B cell (primary cell): ENCODE measurements at regions not wholly inside any gene's neighbourhood (a gene's known extent, or its start where the extent isn't known, plus 50 kb on each side); places are given as distances from the start of the nearest gene placed in this dataset.
A peak's percentile ranks its signal among the peaks of the same experiment; 100 is the strongest.
"Not testable (repeated sequence)": the region's sequence is repeated elsewhere in the genome, so short reads cannot be mapped to it uniquely, and the experiment has no call there.

ENCODE experiments used
- ATAC-seq: fragments of 200-7000 bp; cut with Tn5 transposase; one replicate; pipeline ENCODE4 v1.10.0; 2021; ENCODE audit warnings: low read depth, mild to moderate bottlenecking, moderate number of reproducible peaks, moderate library complexity
- CTCF ChIA-PET: fragments of 350-600 bp; sonication (Branson Sonifier 250); formaldehyde crosslinking; loops from one replicate; lab custom pipeline; 2021; ENCODE audit warnings: antibody characterized with exemption, inconsistent platforms; lab: Charles Lee
- POLR2A ChIA-PET: fragments of 350-600 bp; sonication (Branson Sonifier 250); formaldehyde crosslinking; loops from one replicate; lab custom pipeline; 2021; ENCODE audit warnings: antibody characterized with exemption; lab: Charles Lee
- DNase-seq: peaks from one replicate; pipeline ENCODE4 v3.0.0; 2013
- H2AFZ ChIP-seq: 2 replicates; pipeline ENCODE4 v1.6.1; 2012; ENCODE audit warnings: mild to moderate bottlenecking, low read depth, low read length; ENCODE audit not compliant: insufficient read depth, poor library complexity, severe bottlenecking
- H3K27ac ChIP-seq, 2 donors: 1 replicate in 1 of 2; 2 replicates in 1 of 2; pipeline ENCODE4 v1.5.1; 2012 to 2013; ENCODE audit warnings: low read length in 2 of 2, mild to moderate bottlenecking in 2 of 2, moderate library complexity in 1 of 2
- H3K27me3 ChIP-seq, 4 experiments: fragments of 200-600 bp in 1 of 4; sonication (generic) in 1 of 4; replicated peaks in 1 of 4; 1 replicate in 2 of 4; 2 replicates in 2 of 4; pipeline versions ENCODE4 v1.6.1 to v1.7.0; 2013 to 2016; ENCODE audit warnings: low read length in 3 of 4, mild to moderate bottlenecking in 2 of 4, mixed read lengths in 1 of 4, moderate library complexity in 1 of 4; ENCODE audit not compliant: insufficient read depth in 4 of 4, control insufficient read depth in 3 of 4; ENCODE audit errors: control extremely low read depth in 1 of 4
- H3K36me3 ChIP-seq, 2 experiments: replicated peaks in 1 of 2; 1 replicate in 1 of 2; 2 replicates in 1 of 2; pipeline versions ENCODE4 v1.6.1 to v1.7.1; 2013; ENCODE audit warnings: low read length in 1 of 2; ENCODE audit not compliant: insufficient read depth in 2 of 2, control insufficient read depth in 1 of 2; ENCODE audit errors: control extremely low read depth in 1 of 2, extremely low read depth in 1 of 2
- H3K4me1 ChIP-seq, 2 donors: fragments of 200-600 bp in 1 of 2; sonication (generic) in 1 of 2; 1 replicate in 1 of 2; 2 replicates in 1 of 2; pipeline versions ENCODE4 v1.5.1 to v1.6.1; 2013 to 2017; ENCODE audit warnings: low read length in 2 of 2; ENCODE audit not compliant: control insufficient read depth in 2 of 2, insufficient read depth in 2 of 2
- H3K4me2 ChIP-seq: replicated peaks from 2 replicates; pipeline ENCODE3; 2012; ENCODE audit warnings: mild to moderate bottlenecking, low read depth, low read length; ENCODE audit not compliant: poor library complexity, severe bottlenecking
- H3K4me3 ChIP-seq, 5 experiments: fragments of 200-600 bp in 1 of 5; sonication (generic) in 1 of 5; 1 replicate in 3 of 5; 2 replicates in 2 of 5; pipeline versions ENCODE4 v1.5.1 to v1.7.0; 2011 to 2016; ENCODE audit warnings: low read length in 4 of 5, mild to moderate bottlenecking in 4 of 5, low read depth in 2 of 5, control low read depth in 1 of 5, moderate library complexity in 1 of 5; ENCODE audit not compliant: insufficient read depth in 1 of 5; ENCODE audit errors: control extremely low read depth in 1 of 5, extremely low read depth in 1 of 5
- H3K79me2 ChIP-seq: fragments of 200-600 bp; sonication (generic); one replicate; pipeline ENCODE4 v1.6.0; 2016; ENCODE audit warnings: low read length; ENCODE audit not compliant: control insufficient read depth, insufficient read depth
- H3K9ac ChIP-seq: fragments of 200-600 bp; sonication (generic); 2 replicates; pipeline ENCODE4 v1.6.1; 2017; ENCODE audit warnings: mild to moderate bottlenecking, low read length, moderate library complexity
- H3K9me3 ChIP-seq, 3 donors: one replicate each; pipeline versions ENCODE4 v1.6.1 to v1.7.1; 2013; ENCODE audit warnings: low read length in 2 of 3; ENCODE audit not compliant: control insufficient read depth in 2 of 3, insufficient read depth in 1 of 3; ENCODE audit errors: control extremely low read depth in 1 of 3
- H4K20me1 ChIP-seq: 2 replicates; pipeline ENCODE4 v1.6.0; 2012; ENCODE audit warnings: mild to moderate bottlenecking, low read length; ENCODE audit not compliant: insufficient read depth, control insufficient read depth, poor library complexity, severe bottlenecking
- H3K27ac Mint-ChIP-seq: one replicate; pipeline ENCODE4 v1.8.0; 2021; ENCODE audit warnings: mixed read lengths
- H3K27me3 Mint-ChIP-seq: one replicate; pipeline ENCODE4 v1.8.0; 2021; ENCODE audit warnings: mixed read lengths
- H3K4me1 Mint-ChIP-seq: one replicate; pipeline ENCODE4 v1.8.0; 2021; ENCODE audit warnings: mixed read lengths
- H3K4me3 Mint-ChIP-seq: one replicate; pipeline ENCODE4 v1.8.0; 2021; ENCODE audit warnings: mixed read lengths
- H3K9me3 Mint-ChIP-seq: one replicate; pipeline ENCODE4 v1.8.0; 2022; ENCODE audit warnings: mixed read lengths; ENCODE audit not compliant: insufficient read depth
- WGBS: methylation state at CpG from one replicate; pipeline ENCODE4 v1.1.5; 2013; ENCODE audit warnings: missing lambda C conversion rate; ENCODE audit not compliant: insufficient coverage; 5-methylcytosine and 5-hydroxymethylcytosine counted together
- intact Hi-C: fragments of 100-400 bp; cut with micrococcal nuclease; formaldehyde crosslinking; loops from one replicate; pipeline ENCODE4 v1.10.0; 2022
- TF ChIP-seq, protein P1 (sequence below): fragments of 200-600 bp; IDR thresholded peaks from one replicate; pipeline ENCODE4 v1.8.0; 2022; ENCODE audit warnings: antibody characterized with exemption, mild to moderate bottlenecking

DNA sequence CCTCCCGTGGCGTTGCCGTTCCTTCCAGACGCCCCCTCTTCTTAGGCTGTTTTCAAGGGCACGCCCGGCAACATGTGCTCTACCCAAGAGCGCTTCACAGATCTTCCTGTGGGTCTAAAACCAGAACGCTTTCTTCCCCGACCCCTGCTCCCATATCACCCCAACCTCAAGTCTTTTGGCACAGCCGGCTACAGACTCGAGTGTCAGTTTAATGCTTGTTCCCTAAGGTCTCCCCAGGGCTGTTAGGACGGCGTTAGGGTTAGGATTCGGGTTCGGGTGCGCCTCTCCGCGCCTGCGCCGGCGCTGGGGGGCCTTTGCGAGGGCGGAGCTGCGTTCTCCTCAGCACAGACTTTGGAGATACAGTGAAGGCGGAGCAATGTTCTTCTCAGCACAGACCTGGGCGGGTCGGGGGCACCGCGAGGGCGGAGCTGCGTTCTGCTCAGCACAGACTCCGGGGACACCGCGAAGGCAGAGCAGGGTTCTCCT, 274.7 kb downstream of the CCDC74A start:
- POLR2A ChIA-PET, result interaction anchor here (0.5 kb wide), 1 partner anchor 310 kb away, joined by 9 read pairs; the partner anchor contains the start of gene MZT2A
- peak; percentile 31 for ATAC-seq
- H3K27me3 Mint-ChIP-seq, H3K9me3 Mint-ChIP-seq, H3K4me1 ChIP-seq, H3K27ac Mint-ChIP-seq, H3K36me3 ChIP-seq, H4K20me1 ChIP-seq, H3K4me1 Mint-ChIP-seq, intact Hi-C loops, H3K9me3 ChIP-seq, H3K27ac ChIP-seq, H3K79me2 ChIP-seq, H3K27me3 ChIP-seq: not testable (repeated sequence)
- Histone ChIP-seq H3K4me3 (peak overlapping the region in 3 of 5 experiments; percentile 2 to 43 (median 33)), H2AFZ (peak overlapping the region; percentile 49), H3K9ac (peak overlapping the region; percentile 51), H3K4me2 (peak overlapping the region; percentile 33)
- CTCF ChIA-PET, result interaction anchor here (0.7 to 2.2 kb wide), 6 partner anchors 111 to 649 kb away, joined by 3 to 19 read pairs (median 8); no protein-coding TSS in a partner anchor
- WGBS, result 21% methylated on average over 29 of the region's 34 CpGs
- TF ChIP-seq, protein P1, sequence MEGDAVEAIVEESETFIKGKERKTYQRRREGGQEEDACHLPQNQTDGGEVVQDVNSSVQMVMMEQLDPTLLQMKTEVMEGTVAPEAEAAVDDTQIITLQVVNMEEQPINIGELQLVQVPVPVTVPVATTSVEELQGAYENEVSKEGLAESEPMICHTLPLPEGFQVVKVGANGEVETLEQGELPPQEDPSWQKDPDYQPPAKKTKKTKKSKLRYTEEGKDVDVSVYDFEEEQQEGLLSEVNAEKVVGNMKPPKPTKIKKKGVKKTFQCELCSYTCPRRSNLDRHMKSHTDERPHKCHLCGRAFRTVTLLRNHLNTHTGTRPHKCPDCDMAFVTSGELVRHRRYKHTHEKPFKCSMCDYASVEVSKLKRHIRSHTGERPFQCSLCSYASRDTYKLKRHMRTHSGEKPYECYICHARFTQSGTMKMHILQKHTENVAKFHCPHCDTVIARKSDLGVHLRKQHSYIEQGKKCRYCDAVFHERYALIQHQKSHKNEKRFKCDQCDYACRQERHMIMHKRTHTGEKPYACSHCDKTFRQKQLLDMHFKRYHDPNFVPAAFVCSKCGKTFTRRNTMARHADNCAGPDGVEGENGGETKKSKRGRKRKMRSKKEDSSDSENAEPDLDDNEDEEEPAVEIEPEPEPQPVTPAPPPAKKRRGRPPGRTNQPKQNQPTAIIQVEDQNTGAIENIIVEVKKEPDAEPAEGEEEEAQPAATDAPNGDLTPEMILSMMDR, result peak; percentile 16
- H3K4me3 Mint-ChIP-seq, result peak overlapping the region; percentile 72
- peak; percentile 28 for DNase-seq

DNA sequence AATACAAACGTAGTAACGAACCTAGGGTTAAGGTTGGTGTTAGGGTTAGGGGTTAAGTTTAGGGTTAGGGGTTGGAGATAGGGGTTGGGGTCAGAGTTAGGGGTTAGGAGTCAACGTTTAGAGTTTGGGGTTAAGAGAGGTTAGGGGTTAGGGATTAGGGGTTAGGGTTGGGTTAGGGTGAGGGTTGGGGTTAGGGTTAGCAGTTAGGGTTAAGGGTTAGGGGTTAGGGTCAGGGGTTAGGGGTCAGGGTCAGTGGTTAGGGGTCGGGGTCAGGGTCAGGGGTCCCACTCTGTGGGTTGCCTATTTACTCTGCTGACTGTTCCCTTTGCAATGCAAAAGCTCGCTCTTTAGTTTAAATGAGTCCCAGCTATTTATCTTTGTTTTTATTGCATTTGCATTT, 275.5 kb downstream of the CCDC74A start:
- H3K79me2 ChIP-seq, intact Hi-C loops, H3K9me3 ChIP-seq, H3K4me3 ChIP-seq, H3K4me1 Mint-ChIP-seq, H3K27ac ChIP-seq, H3K36me3 ChIP-seq, H3K27ac Mint-ChIP-seq, H3K4me1 ChIP-seq, H2AFZ ChIP-seq, ATAC-seq, H3K4me2 ChIP-seq, DNase-seq, H3K9ac ChIP-seq, H3K27me3 ChIP-seq, H3K9me3 Mint-ChIP-seq, POLR2A ChIA-PET, H3K4me3 Mint-ChIP-seq, H4K20me1 ChIP-seq: not testable (repeated sequence)
- H3K27me3 Mint-ChIP-seq, result peaks cover 12% of the 10 kb centered on the region
- CTCF ChIA-PET, result interaction anchor here (2.1 kb wide), 1 partner anchor 389 kb away, joined by 9 read pairs; no protein-coding TSS in a partner anchor
- 40% methylated on average over 1 of the region's 5 CpGs for WGBS

DNA sequence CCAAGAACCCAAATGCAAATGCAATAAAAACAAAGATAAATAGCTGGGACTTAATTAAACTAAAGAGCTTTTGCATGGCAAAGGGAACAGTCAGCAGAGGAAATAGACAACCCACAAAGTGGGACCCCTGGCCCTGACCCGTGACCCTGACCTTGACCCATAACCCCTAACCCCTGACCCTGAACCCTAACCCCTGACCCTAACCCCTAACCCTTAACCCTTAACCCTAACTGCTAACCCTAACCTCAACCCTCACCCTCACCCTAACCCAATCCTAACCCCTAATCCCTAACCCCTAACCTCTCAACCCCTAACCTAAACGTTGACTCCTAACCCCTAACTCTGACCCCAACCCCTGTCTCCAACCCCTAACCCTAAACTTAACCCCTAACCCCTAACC, 284.9 kb downstream of the CCDC74A start:
- H3K9me3 Mint-ChIP-seq, H2AFZ ChIP-seq, H3K27me3 ChIP-seq, H3K4me1 Mint-ChIP-seq, CTCF ChIA-PET, ATAC-seq, H3K79me2 ChIP-seq, H4K20me1 ChIP-seq, POLR2A ChIA-PET, H3K4me1 ChIP-seq, H3K27ac Mint-ChIP-seq, DNase-seq, H3K9me3 ChIP-seq, intact Hi-C loops, H3K9ac ChIP-seq, H3K36me3 ChIP-seq, H3K4me3 Mint-ChIP-seq, H3K4me3 ChIP-seq, H3K27me3 Mint-ChIP-seq, H3K4me2 ChIP-seq, H3K27ac ChIP-seq: not testable (repeated sequence)
- 71% methylated on average over 1 of the region's 2 CpGs for WGBS
